ENCODE measurements at regions not wholly inside any gene's neighbourhood (a gene's known extent, or its start where the extent isn't known, plus 50 kb on each side); places are given as distances from the start of the nearest gene placed in this dataset.

GRCh38 chr16:48704710-48705109, 94.7 kb upstream of the N4BP1 start:
- H3K9me3 ChIP-seq (ENCODE audit: control insufficient read depth, insufficient read depth, low read depth, low read length) = no peaks in the 10 kb centered on the region
- no peak for DNase-seq (ENCODE audit: low read depth in 2 of 2)
- TF ChIP-seq EZH2 (IDR thresholded peaks at IDR 0.05; ENCODE audit: low read length, missing control alignments) (no peak), CTCF (conservative IDR thresholded peaks at IDR 0.05 in 1 of 2, IDR thresholded peaks at IDR 0.05 in 1 of 2; ENCODE audit: low read depth in 1 of 2, low read length in 2 of 2) (no peak)

GRCh38 chr16:48687421-48688038, 77.5 kb upstream of the N4BP1 start:
- no peaks in the 10 kb centered on the region for H3K9me3 ChIP-seq (ENCODE audit: control insufficient read depth, insufficient read depth, low read depth, low read length)
- H3K27me3 ChIP-seq (ENCODE audit: control insufficient read depth, insufficient read depth, low read length) = no peaks in the 10 kb centered on the region
- no peak overlapping the region for H3K27ac ChIP-seq (ENCODE audit: insufficient read depth, low read length)
- TF ChIP-seq CTCF (conservative IDR thresholded peaks at IDR 0.05 in 1 of 2, IDR thresholded peaks at IDR 0.05 in 1 of 2; ENCODE audit: low read depth in 1 of 2, low read length in 2 of 2) (peak; percentile 79 to 80), EZH2 (IDR thresholded peaks at IDR 0.05; ENCODE audit: low read length, missing control alignments) (no peak)
- no peaks in the 10 kb centered on the region for H3K79me2 ChIP-seq (ENCODE audit: control insufficient read depth, insufficient read depth, low read length)
- no peaks in the 10 kb centered on the region for H3K36me3 ChIP-seq (ENCODE audit: control insufficient read depth, insufficient read depth, low read length)
- no peaks in the 10 kb centered on the region for H3K4me1 ChIP-seq (ENCODE audit: control insufficient read depth, extremely low read depth, insufficient read depth, low read length)
- no peak overlapping the region for H3K9ac ChIP-seq (ENCODE audit: insufficient read depth, low read length)
- peak; percentile 47 to 75 for DNase-seq (ENCODE audit: low read depth in 2 of 2)
- no peak overlapping the region for H3K4me2 ChIP-seq (ENCODE audit: extremely low read depth, insufficient read depth, low read length)
- H4K20me1 ChIP-seq (ENCODE audit: control insufficient read depth, extremely low read depth, insufficient read depth, low read length) = no peaks in the 10 kb centered on the region
- no peak overlapping the region for H3K4me3 ChIP-seq (replicated peaks in 1 of 4; ENCODE audit: control extremely low read depth in 1 of 4, insufficient read depth in 1 of 4, low read depth in 3 of 4, low read length in 4 of 4)
- H2AFZ ChIP-seq (ENCODE audit: low read length) = no peak overlapping the region

More at GRCh38 chr16:48704710-48705109, 94.7 kb upstream of the N4BP1 start:
- Histone ChIP-seq H3K4me1 (ENCODE audit: control insufficient read depth, extremely low read depth, insufficient read depth, low read length) (no peaks in the 10 kb centered on the region), H2AFZ (ENCODE audit: low read length) (no peak overlapping the region), H4K20me1 (ENCODE audit: control insufficient read depth, extremely low read depth, insufficient read depth, low read length) (no peaks in the 10 kb centered on the region), H3K27ac (ENCODE audit: insufficient read depth, low read length) (no peak overlapping the region), H3K4me2 (ENCODE audit: extremely low read depth, insufficient read depth, low read length) (no peak overlapping the region), H3K79me2 (ENCODE audit: control insufficient read depth, insufficient read depth, low read length) (no peaks in the 10 kb centered on the region), H3K9ac (ENCODE audit: insufficient read depth, low read length) (no peak overlapping the region), H3K4me3 (replicated peaks in 1 of 4; ENCODE audit: control extremely low read depth in 1 of 4, insufficient read depth in 1 of 4, low read depth in 3 of 4, low read length in 4 of 4) (no peak overlapping the region), H3K36me3 (ENCODE audit: control insufficient read depth, insufficient read depth, low read length) (no peaks in the 10 kb centered on the region), H3K27me3 (ENCODE audit: control insufficient read depth, insufficient read depth, low read length) (no peaks in the 10 kb centered on the region)

- no peak overlapping the region for H3K9ac ChIP-seq (ENCODE audit: insufficient read depth, low read length)
- no peak overlapping the region for H3K4me2 ChIP-seq (ENCODE audit: extremely low read depth, insufficient read depth, low read length)
- H3K9me3 ChIP-seq (ENCODE audit: control insufficient read depth, insufficient read depth, low read depth, low read length) = no peaks in the 10 kb centered on the region
- no peaks in the 10 kb centered on the region for H3K27me3 ChIP-seq (ENCODE audit: control insufficient read depth, insufficient read depth, low read length)
- H3K4me1 ChIP-seq (ENCODE audit: control insufficient read depth, extremely low read depth, insufficient read depth, low read length) = no peaks in the 10 kb centered on the region
- H2AFZ ChIP-seq (ENCODE audit: low read length) = no peak overlapping the region
- H3K79me2 ChIP-seq (ENCODE audit: control insufficient read depth, insufficient read depth, low read length) = no peaks in the 10 kb centered on the region
- no peak overlapping the region for H3K4me3 ChIP-seq (replicated peaks in 1 of 4; ENCODE audit: control extremely low read depth in 1 of 4, insufficient read depth in 1 of 4, low read depth in 3 of 4, low read length in 4 of 4)
- no peak overlapping the region for H3K27ac ChIP-seq (ENCODE audit: insufficient read depth, low read length)
- H3K36me3 ChIP-seq (ENCODE audit: control insufficient read depth, insufficient read depth, low read length) = no peaks in the 10 kb centered on the region
- no peak for DNase-seq (ENCODE audit: low read depth in 2 of 2)
- no peak for TF ChIP-seq EZH2 (IDR thresholded peaks at IDR 0.05; ENCODE audit: low read length, missing control alignments)
- TF ChIP-seq CTCF (conservative IDR thresholded peaks at IDR 0.05 in 1 of 2, IDR thresholded peaks at IDR 0.05 in 1 of 2; ENCODE audit: low read depth in 1 of 2, low read length in 2 of 2) = no peak
- H4K20me1 ChIP-seq (ENCODE audit: control insufficient read depth, extremely low read depth, insufficient read depth, low read length) = no peaks in the 10 kb centered on the region
Measured at GRCh38 chr16:48684148-48684547, 74.2 kb upstream of the N4BP1 start.

Data from fibroblast of lung (primary cell).